GM13976 (cell line): ENCODE measurements at regions not wholly inside any gene's neighbourhood (a gene's known extent, or its start where the extent isn't known, plus 50 kb on each side); places are given as distances from the start of the nearest gene placed in this dataset.

Experiments
- DNase-seq: peaks from one replicate; pipeline ENCODE4 v3.0.0; 2012; ENCODE audit warnings: low spot score
- CTCF ChIP-seq: IDR thresholded peaks from 2 replicates; pipeline ENCODE4 v1.5.1; 2012; ENCODE audit warnings: borderline replicate concordance, mild to moderate bottlenecking; ENCODE audit not compliant: insufficient read depth; ENCODE audit errors: extremely low read depth, missing control alignments, control extremely low read depth
- in situ Hi-C: fragments of 300-500 bp; cut with MboI; formaldehyde crosslinking; loops from one replicate; pipeline ENCODE4 v1.12.0; 2022; ENCODE audit warnings: low sequenced_read_pairs, mixed read lengths, inconsistent platforms; ENCODE audit not compliant: unreplicated experiment

DNA sequence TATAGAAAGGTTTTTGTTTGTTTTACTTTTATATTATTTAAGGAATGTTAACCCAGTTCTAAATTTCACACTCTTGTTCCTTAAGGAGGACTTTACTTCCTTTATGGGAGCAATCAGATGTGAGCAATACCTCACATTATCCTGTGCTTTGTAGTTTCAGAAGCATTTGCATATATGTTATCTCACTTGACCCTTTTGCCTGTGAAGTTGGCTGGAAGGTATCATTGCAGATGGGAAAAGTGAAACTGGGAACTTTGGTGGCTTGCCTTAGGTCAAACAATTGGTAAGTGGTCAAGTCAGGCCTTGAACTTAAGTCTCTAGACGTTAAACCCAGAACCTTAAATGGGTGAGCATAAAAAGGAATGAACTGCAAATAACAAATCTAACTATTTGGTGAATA is 90.6 kb downstream of the AREG start:
- in situ Hi-C loops, result no loop called here
- TF ChIP-seq CTCF, result no peak
- no peak for DNase-seq

- in situ Hi-C loops, result no loop called here
- no peak for TF ChIP-seq CTCF
- DNase-seq, result no peak
Observed at GRCh38 chr4:74536557-74536956, 91.6 kb downstream of the AREG start.

DNA sequence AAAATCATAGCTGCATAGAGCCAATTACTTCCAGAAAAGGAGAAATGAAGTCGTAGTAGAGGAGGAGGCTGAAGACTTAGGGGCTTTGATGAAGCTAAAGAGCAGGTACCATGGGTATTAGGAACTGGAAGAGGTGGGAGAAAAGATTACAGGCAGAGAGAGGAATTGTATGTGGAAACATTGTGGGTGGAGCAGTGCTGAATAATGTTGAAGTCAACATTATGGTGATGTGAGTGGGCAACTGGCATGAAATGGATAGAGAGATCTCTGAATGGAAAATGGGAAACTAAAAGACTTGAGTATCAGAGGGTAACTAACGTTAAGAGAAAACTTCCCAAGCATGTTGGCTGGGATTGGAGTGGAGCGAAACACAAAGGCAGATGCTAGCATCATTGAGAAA is 92.5 kb downstream of the AREG start:
- TF ChIP-seq CTCF, result no peak
- no peak for DNase-seq
- in situ Hi-C loops, result no loop called here

GRCh38 chr4:74539044-74539790 is 94.3 kb downstream of the AREG start:
- no peak for TF ChIP-seq CTCF
- in situ Hi-C loops, result no loop called here
- DNase-seq, result no peak

DNA sequence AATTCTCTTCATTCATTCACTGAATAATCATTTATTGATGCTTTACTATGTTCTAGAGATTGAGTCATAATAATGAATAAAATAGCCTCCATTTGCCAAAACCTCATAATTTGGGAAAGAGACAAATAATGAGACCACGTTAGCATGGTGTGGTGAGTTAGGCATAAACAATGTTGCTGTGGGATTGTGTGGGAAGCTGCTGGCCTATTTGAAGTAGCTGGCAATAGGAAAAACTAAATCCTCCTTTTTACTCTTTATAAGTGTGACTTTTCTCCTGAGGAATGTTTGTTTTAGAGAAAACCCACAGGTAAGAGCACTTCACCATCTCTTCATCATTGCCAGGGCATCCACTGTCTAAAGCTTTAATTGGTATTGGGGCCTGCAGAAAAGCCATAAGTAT is 95.3 kb downstream of the AREG start:
- in situ Hi-C loops, result no loop called here
- no peak for TF ChIP-seq CTCF
- no peak for DNase-seq

DNA sequence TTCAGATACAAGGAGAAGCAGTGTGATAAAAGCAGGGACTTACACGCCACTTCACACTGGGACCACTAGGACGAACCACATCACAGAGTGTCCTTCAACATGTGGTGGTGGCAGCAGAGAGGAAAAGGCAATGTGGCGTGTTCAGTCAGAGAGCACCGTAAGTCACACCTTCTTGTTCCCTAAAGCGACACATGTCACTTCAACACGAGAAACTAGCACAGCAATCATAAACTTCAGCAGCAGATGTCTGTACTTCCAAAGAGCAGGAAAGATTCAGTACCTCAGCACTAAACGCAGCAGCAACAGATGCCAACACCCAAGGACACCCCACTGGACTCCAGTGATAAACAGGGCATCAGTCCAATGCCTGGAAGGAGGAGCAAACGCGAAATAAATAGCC is 96.7 kb downstream of the AREG start:
- in situ Hi-C loops, result no loop called here
- no peak for TF ChIP-seq CTCF

More for the DNA sequence above, 96.7 kb downstream of the AREG start:
- DNase-seq, result no peak
